HCT116 (cell line): ENCODE measurements at regions not wholly inside any gene's neighbourhood (a gene's known extent, or its start where the extent isn't known, plus 50 kb on each side); places are given as distances from the start of the nearest gene placed in this dataset.

Experiments used
- ATAC-seq: fragments of 200-7000 bp; cut with Tn5 transposase; 2 replicates; pipeline ENCODE4 v1.9.1; 2020; ENCODE audit warnings: mild to moderate bottlenecking, moderate library complexity
- BruUV-seq: library from RNA; stranded (reverse); fragments of 400-500 nt; replicated peaks from 2 replicates; lab custom pipeline; 2021; lab: Mats Ljungman, UMichigan
- CTCF ChIA-PET: fragments of 300-600 bp; sonication (Branson Sonifier 250); formaldehyde crosslinking; loops from one replicate; lab custom pipeline; 2021; ENCODE audit warnings: antibody characterized with exemption; lab: Charles Lee
- POLR2A ChIA-PET: fragments of 300-600, 350-600 bp; sonication (Branson Sonifier 250); formaldehyde crosslinking; loops from one replicate; lab custom pipeline; 2021; ENCODE audit warnings: antibody characterized with exemption; lab: Charles Lee
- RAD21 ChIA-PET, 2 experiments: fragments of 300-600 bp; sonication (Branson Sonifier 250); formaldehyde crosslinking; loops; one replicate each; lab custom pipeline; 2023; ENCODE audit warnings: low total read pairs in 2 of 2; ENCODE audit not compliant: uncharacterized antibody in 2 of 2, unreplicated experiment in 2 of 2, low non-redundant PET in 1 of 2; lab: Charles Lee
- DNase-seq: peaks from one replicate; pipeline ENCODE4 v3.0.0-alpha.2; 2010; ENCODE audit warnings: low read depth, low spot score
- H2AFZ ChIP-seq: fragments of 200-600 bp; shearing (Covaris generic), sonication (generic); 2 replicates; pipeline ENCODE4 v1.6.1; 2017; ENCODE audit warnings: low read depth, mixed run types, mixed read lengths, antibody characterized with exemption, low read length; ENCODE audit not compliant: poor library complexity, severe bottlenecking
- H3K27ac ChIP-seq: 2 replicates; pipeline ENCODE4 v1.5.1; 2012; ENCODE audit warnings: low read depth, low read length
- H3K27me3 ChIP-seq: fragments of 200-600 bp; sonication (generic); 2 replicates; pipeline ENCODE4 v1.6.1; 2016; ENCODE audit warnings: mixed run types, low read length, mixed read lengths; ENCODE audit not compliant: insufficient read depth
- H3K36me3 ChIP-seq, 2 experiments: fragments of 200-500 bp in 1 of 2; fragments of 200-600 bp in 1 of 2; sonication (Bioruptor generic) in 1 of 2; sonication (generic) in 1 of 2; 2 replicates each; pipeline versions ENCODE4 v1.5.1 to v1.6.1; 2014 to 2016; ENCODE audit warnings: low read length in 2 of 2, inconsistent platforms in 1 of 2, mixed read lengths in 1 of 2, mixed run types in 1 of 2; ENCODE audit not compliant: insufficient read depth in 2 of 2, control insufficient read depth in 1 of 2
- H3K4me1 ChIP-seq, 2 experiments: fragments of 200-600 bp in 1 of 2; sonication (generic) in 1 of 2; 2 replicates each; pipeline versions ENCODE4 v1.5.1 to v1.6.1; 2012 to 2017; ENCODE audit warnings: low read length in 2 of 2, inconsistent platforms in 1 of 2, mild to moderate bottlenecking in 1 of 2, mixed read lengths in 1 of 2, mixed run types in 1 of 2, moderate library complexity in 1 of 2; ENCODE audit not compliant: insufficient read depth in 2 of 2, control insufficient read depth in 1 of 2
- H3K4me2 ChIP-seq: fragments of 200-600 bp; sonication (generic); 2 replicates; pipeline ENCODE4 v1.6.1; 2017; ENCODE audit warnings: mixed run types, low read length, mixed read lengths
- H3K4me3 ChIP-seq, 2 experiments: fragments of 200-600 bp in 1 of 2; sonication (generic) in 1 of 2; replicated peaks in 1 of 2; 2 replicates each; pipeline ENCODE4 v1.5.1; 2011 to 2016; ENCODE audit warnings: low read length in 2 of 2, control low read depth in 1 of 2, low read depth in 1 of 2, mild to moderate bottlenecking in 1 of 2, mixed read lengths in 1 of 2, mixed run types in 1 of 2
- H3K79me2 ChIP-seq: fragments of 200-600 bp; sonication (generic); 2 replicates; pipeline ENCODE4 v1.6.1; 2017; ENCODE audit warnings: mild to moderate bottlenecking, mixed run types, low read length, moderate library complexity, mixed read lengths; ENCODE audit not compliant: insufficient read depth
- H3K9ac ChIP-seq: fragments of 200-600 bp; sonication (generic); 2 replicates; pipeline ENCODE4 v1.6.1; 2016; ENCODE audit warnings: low read length, mixed read lengths
- H3K9me2 ChIP-seq: fragments of 200-600 bp; sonication (generic), shearing (Covaris generic); 2 replicates; pipeline ENCODE4 v1.6.1; 2017; ENCODE audit warnings: mixed run types, mild to moderate bottlenecking, moderate library complexity; ENCODE audit not compliant: insufficient read depth
- H3K9me3 ChIP-seq, 2 experiments: fragments of 200-500 bp in 1 of 2; fragments of 200-600 bp in 1 of 2; sonication (Bioruptor generic) in 1 of 2; sonication (generic) in 1 of 2; 2 replicates each; pipeline ENCODE4 v1.6.1; 2014 to 2017; ENCODE audit warnings: low read length in 2 of 2, mixed read lengths in 2 of 2, inconsistent platforms in 1 of 2, low read depth in 1 of 2, mild to moderate bottlenecking in 1 of 2, mixed run types in 1 of 2, moderate library complexity in 1 of 2; ENCODE audit not compliant: control insufficient read depth in 1 of 2, insufficient read depth in 1 of 2
- H4K20me1 ChIP-seq: fragments of 200-600 bp; sonication (generic), shearing (Covaris generic); 2 replicates; pipeline ENCODE4 v1.6.1; 2017; ENCODE audit warnings: mixed run types, mild to moderate bottlenecking, moderate library complexity; ENCODE audit not compliant: insufficient read depth
- CBX3 ChIP-seq: IDR thresholded peaks from 2 replicates; pipeline ENCODE4 v1.6.1; 2012; ENCODE audit warnings: low read depth
- CTCF ChIP-seq, 3 experiments: fragments of 200-600 bp in 1 of 3; sonication (generic) in 1 of 3; IDR thresholded peaks in 2 of 3; conservative IDR thresholded peaks in 1 of 3; 2 replicates each; pipeline ENCODE4 v1.5.1; 2012 to 2017; ENCODE audit warnings: low read depth in 2 of 3, low read length in 2 of 3, antibody characterized with exemption in 1 of 3, borderline replicate concordance in 1 of 3, control low read depth in 1 of 3, mild to moderate bottlenecking in 1 of 3, mixed read lengths in 1 of 3, mixed run types in 1 of 3, moderate library complexity in 1 of 3; ENCODE audit not compliant: insufficient read depth in 1 of 3
- EGR1 ChIP-seq: IDR thresholded peaks from 2 replicates; pipeline ENCODE4 v1.6.1; 2012; ENCODE audit warnings: low read depth
- ELF1 ChIP-seq: IDR thresholded peaks from 2 replicates; pipeline ENCODE4 v1.6.1; 2012; ENCODE audit warnings: low read depth, borderline replicate concordance
- EZH2phosphoT487 ChIP-seq: fragments of 200-600 bp; IDR thresholded peaks from 2 replicates; pipeline ENCODE4 v1.6.1; 2018; ENCODE audit warnings: antibody characterized with exemption, borderline replicate concordance
- FOSL1 ChIP-seq: IDR thresholded peaks from 2 replicates; pipeline ENCODE4 v1.6.1; 2012; ENCODE audit warnings: low read depth
- JUND ChIP-seq: IDR thresholded peaks from 2 replicates; pipeline ENCODE4 v1.6.1; 2012
- MAX ChIP-seq: IDR thresholded peaks from 2 replicates; pipeline ENCODE4 v1.6.1; 2012
- POLR2A ChIP-seq: IDR thresholded peaks from 2 replicates; pipeline ENCODE4 v1.7.0; 2011; ENCODE audit warnings: borderline replicate concordance; ENCODE audit not compliant: insufficient read depth, insufficient read length; ENCODE audit errors: extremely low read depth
- POLR2AphosphoS5 ChIP-seq: IDR thresholded peaks from 2 replicates; pipeline ENCODE4 v1.6.1; 2011; ENCODE audit warnings: mild to moderate bottlenecking, low read depth, low read length, moderate library complexity
- RAD21 ChIP-seq: IDR thresholded peaks from 2 replicates; pipeline ENCODE4 v1.6.1; 2012; ENCODE audit warnings: low read depth, mild to moderate bottlenecking
- REST ChIP-seq: IDR thresholded peaks from 2 replicates; pipeline ENCODE4 v1.6.1; 2012; ENCODE audit warnings: low read depth
- SIN3A ChIP-seq: IDR thresholded peaks from 2 replicates; pipeline ENCODE4 v1.6.1; 2012; ENCODE audit warnings: low read depth
- SP1 ChIP-seq: IDR thresholded peaks from 2 replicates; pipeline ENCODE4 v1.6.1; 2012; ENCODE audit warnings: low read depth
- TCF7L2 ChIP-seq: IDR thresholded peaks from 2 replicates; pipeline ENCODE4 v1.7.0; 2011; ENCODE audit warnings: borderline replicate concordance, inconsistent platforms; ENCODE audit not compliant: insufficient read depth, insufficient read length; ENCODE audit errors: extremely low read depth
- YY1 ChIP-seq: IDR thresholded peaks from 2 replicates; pipeline ENCODE4 v1.6.1; 2011; ENCODE audit warnings: low read length, low read depth, moderate library complexity, mild to moderate bottlenecking; ENCODE audit not compliant: insufficient replicate concordance; ENCODE audit errors: extremely low read depth
- ZBTB33 ChIP-seq: IDR thresholded peaks from 2 replicates; pipeline ENCODE4 v1.6.1; 2011; ENCODE audit warnings: mild to moderate bottlenecking, low read length, moderate library complexity; ENCODE audit not compliant: insufficient replicate concordance; ENCODE audit errors: extremely low read depth
- ZNF274 ChIP-seq: fragments of 200-500 bp; sonication (Bioruptor generic); IDR thresholded peaks from 2 replicates; pipeline ENCODE4 v1.6.1; 2014; ENCODE audit warnings: mild to moderate bottlenecking, low read depth, low read length, inconsistent platforms
- intact Hi-C: fragments of 100-400 bp; cut with micrococcal nuclease; formaldehyde crosslinking; loops from 2 replicates; pipeline ENCODE4 v1.10.0; 2022

- TF ChIP-seq ELF1 (no peak), TCF7L2 (no peak), RAD21 (no peak), FOSL1 (no peak), POLR2AphosphoS5 (no peak), MAX (no peak), SIN3A (no peak)
Measured at GRCh38 chr2:157158111-157158510, 99.4 kb upstream of the GALNT5 start (continued).

- intact Hi-C loops = no loop called here
- H3K4me2 ChIP-seq = no peak overlapping the region
- H3K4me3 ChIP-seq = no peak overlapping the region
- H3K36me3 ChIP-seq = no peaks in the 10 kb centered on the region
- ChIA-PET RAD21 (no interaction called here), POLR2A (no interaction called here), CTCF (no interaction called here)
- no peaks in the 10 kb centered on the region for H3K27me3 ChIP-seq
- no peaks in the 10 kb centered on the region for H3K9me2 ChIP-seq
- H3K9ac ChIP-seq = no peak overlapping the region
- no peak overlapping the region for H3K27ac ChIP-seq
- ATAC-seq (no peak), DNase-seq (no peak)
- H3K9me3 ChIP-seq = no peaks in the 10 kb centered on the region
- H3K4me1 ChIP-seq = no peaks in the 10 kb centered on the region
- no TSS peak for BruUV-seq
- no peaks in the 10 kb centered on the region for H3K79me2 ChIP-seq
- no peaks in the 10 kb centered on the region for H4K20me1 ChIP-seq
- no peak overlapping the region for H2AFZ ChIP-seq
- TF ChIP-seq SIN3A (no peak), YY1 (no peak), CTCF (IDR thresholded peaks at IDR 0.05 in 2 of 3, conservative IDR thresholded peaks at IDR 0.05 in 1 of 3; ENCODE audit: borderline replicate concordance in 1 of 3, insufficient read depth in 1 of 3, low read depth in 2 of 3, low read length in 2 of 3) (no peak), FOSL1 (no peak), CBX3 (no peak), EZH2phosphoT487 (no peak), ZBTB33 (no peak), JUND (no peak), ZNF274 (no peak), RAD21 (no peak), REST (no peak), POLR2A (no peak), EGR1 (no peak), SP1 (no peak)
Measured at GRCh38 chr2:157159221-157159934, 98.1 kb upstream of the GALNT5 start.
